ENCODE measurements at regions not wholly inside any gene's neighbourhood (a gene's known extent, or its start where the extent isn't known, plus 50 kb on each side); places are given as distances from the start of the nearest gene placed in this dataset.

DNA sequence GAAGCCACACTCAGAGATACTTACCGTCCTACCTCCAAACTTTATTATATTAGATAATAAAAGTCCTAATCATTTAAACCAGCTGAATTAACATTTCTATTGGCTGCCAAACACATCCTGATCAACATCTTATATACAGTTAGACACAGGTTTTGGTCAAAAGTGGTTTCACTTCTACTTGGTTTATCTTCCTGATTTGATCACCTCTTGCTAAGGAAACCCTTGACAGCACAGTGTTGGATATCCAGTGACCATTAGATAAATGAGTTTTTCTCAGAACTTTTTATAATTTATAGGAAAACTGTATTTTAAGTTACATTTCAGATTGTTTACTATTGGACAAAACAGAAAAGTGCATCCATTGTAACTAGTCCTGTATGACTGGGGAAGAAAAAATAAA is 198.4 kb upstream of the NR2F2 start:
- no peak for TF ChIP-seq MXI1 (IDR thresholded peaks at IDR 0.05; ENCODE audit: low read depth, low read length)
- TF ChIP-seq, protein P1, sequence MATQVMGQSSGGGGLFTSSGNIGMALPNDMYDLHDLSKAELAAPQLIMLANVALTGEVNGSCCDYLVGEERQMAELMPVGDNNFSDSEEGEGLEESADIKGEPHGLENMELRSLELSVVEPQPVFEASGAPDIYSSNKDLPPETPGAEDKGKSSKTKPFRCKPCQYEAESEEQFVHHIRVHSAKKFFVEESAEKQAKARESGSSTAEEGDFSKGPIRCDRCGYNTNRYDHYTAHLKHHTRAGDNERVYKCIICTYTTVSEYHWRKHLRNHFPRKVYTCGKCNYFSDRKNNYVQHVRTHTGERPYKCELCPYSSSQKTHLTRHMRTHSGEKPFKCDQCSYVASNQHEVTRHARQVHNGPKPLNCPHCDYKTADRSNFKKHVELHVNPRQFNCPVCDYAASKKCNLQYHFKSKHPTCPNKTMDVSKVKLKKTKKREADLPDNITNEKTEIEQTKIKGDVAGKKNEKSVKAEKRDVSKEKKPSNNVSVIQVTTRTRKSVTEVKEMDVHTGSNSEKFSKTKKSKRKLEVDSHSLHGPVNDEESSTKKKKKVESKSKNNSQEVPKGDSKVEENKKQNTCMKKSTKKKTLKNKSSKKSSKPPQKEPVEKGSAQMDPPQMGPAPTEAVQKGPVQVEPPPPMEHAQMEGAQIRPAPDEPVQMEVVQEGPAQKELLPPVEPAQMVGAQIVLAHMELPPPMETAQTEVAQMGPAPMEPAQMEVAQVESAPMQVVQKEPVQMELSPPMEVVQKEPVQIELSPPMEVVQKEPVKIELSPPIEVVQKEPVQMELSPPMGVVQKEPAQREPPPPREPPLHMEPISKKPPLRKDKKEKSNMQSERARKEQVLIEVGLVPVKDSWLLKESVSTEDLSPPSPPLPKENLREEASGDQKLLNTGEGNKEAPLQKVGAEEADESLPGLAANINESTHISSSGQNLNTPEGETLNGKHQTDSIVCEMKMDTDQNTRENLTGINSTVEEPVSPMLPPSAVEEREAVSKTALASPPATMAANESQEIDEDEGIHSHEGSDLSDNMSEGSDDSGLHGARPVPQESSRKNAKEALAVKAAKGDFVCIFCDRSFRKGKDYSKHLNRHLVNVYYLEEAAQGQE (IDR thresholded peaks at IDR 0.05; ENCODE audit: low read depth, low read length), result no peak
- TF ChIP-seq SIN3A (IDR thresholded peaks at IDR 0.05; ENCODE audit: borderline replicate concordance, low read depth, low read length), result no peak
- TF ChIP-seq POLR2AphosphoS5 (IDR thresholded peaks at IDR 0.05; ENCODE audit: low read depth, low read length), result no peak
- no peak for TF ChIP-seq NRF1 (IDR thresholded peaks at IDR 0.05; ENCODE audit: low read depth, low read length)
- no peak for TF ChIP-seq RAD21 (IDR thresholded peaks at IDR 0.05; ENCODE audit: low read length)
- TF ChIP-seq, protein P2, sequence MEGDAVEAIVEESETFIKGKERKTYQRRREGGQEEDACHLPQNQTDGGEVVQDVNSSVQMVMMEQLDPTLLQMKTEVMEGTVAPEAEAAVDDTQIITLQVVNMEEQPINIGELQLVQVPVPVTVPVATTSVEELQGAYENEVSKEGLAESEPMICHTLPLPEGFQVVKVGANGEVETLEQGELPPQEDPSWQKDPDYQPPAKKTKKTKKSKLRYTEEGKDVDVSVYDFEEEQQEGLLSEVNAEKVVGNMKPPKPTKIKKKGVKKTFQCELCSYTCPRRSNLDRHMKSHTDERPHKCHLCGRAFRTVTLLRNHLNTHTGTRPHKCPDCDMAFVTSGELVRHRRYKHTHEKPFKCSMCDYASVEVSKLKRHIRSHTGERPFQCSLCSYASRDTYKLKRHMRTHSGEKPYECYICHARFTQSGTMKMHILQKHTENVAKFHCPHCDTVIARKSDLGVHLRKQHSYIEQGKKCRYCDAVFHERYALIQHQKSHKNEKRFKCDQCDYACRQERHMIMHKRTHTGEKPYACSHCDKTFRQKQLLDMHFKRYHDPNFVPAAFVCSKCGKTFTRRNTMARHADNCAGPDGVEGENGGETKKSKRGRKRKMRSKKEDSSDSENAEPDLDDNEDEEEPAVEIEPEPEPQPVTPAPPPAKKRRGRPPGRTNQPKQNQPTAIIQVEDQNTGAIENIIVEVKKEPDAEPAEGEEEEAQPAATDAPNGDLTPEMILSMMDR (IDR thresholded peaks at IDR 0.05), result no peak
- TF ChIP-seq MEF2A (IDR thresholded peaks at IDR 0.05; ENCODE audit: borderline replicate concordance, low read depth), result no peak
- TF ChIP-seq FOXM1 (IDR thresholded peaks at IDR 0.05; ENCODE audit: low read depth), result no peak
